ENCODE measurements at regions not wholly inside any gene's neighbourhood (a gene's known extent, or its start where the extent isn't known, plus 50 kb on each side); places are given as distances from the start of the nearest gene placed in this dataset.

DNA sequence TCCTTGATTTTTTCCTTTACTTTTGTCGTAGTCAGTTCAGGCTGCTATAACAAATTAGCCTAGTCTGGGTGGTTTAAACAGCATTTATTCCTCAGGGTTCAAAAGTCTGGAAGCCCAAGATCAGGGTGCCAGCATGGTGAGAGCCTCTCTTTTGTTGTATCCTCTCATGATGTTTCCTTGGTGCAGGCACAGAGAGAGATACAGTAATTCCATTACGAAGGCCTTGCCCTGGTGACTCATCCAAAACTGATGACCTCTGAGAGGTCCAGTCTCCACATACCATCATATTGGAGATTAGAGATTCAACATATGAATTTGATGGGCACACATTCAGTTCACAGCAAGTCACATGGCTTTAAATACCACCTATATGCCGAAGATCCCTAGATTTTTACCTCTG is 253.8 kb downstream of the CYRIA start:
- TF ChIP-seq FOXP2 (optimal IDR thresholded peaks at IDR 0.05; ENCODE audit: borderline replicate concordance, extremely low read depth, extremely low read length, insufficient read depth) (no peak), TAF1 (IDR thresholded peaks at IDR 0.05; ENCODE audit: borderline replicate concordance, insufficient read depth, low read length) (no peak), SIN3A (IDR thresholded peaks at IDR 0.05; ENCODE audit: borderline replicate concordance, insufficient read depth, low read length) (no peak), POLR2AphosphoS5 (IDR thresholded peaks at IDR 0.05; ENCODE audit: low read depth, low read length) (no peak)
- TF ChIP-seq, protein P1, sequence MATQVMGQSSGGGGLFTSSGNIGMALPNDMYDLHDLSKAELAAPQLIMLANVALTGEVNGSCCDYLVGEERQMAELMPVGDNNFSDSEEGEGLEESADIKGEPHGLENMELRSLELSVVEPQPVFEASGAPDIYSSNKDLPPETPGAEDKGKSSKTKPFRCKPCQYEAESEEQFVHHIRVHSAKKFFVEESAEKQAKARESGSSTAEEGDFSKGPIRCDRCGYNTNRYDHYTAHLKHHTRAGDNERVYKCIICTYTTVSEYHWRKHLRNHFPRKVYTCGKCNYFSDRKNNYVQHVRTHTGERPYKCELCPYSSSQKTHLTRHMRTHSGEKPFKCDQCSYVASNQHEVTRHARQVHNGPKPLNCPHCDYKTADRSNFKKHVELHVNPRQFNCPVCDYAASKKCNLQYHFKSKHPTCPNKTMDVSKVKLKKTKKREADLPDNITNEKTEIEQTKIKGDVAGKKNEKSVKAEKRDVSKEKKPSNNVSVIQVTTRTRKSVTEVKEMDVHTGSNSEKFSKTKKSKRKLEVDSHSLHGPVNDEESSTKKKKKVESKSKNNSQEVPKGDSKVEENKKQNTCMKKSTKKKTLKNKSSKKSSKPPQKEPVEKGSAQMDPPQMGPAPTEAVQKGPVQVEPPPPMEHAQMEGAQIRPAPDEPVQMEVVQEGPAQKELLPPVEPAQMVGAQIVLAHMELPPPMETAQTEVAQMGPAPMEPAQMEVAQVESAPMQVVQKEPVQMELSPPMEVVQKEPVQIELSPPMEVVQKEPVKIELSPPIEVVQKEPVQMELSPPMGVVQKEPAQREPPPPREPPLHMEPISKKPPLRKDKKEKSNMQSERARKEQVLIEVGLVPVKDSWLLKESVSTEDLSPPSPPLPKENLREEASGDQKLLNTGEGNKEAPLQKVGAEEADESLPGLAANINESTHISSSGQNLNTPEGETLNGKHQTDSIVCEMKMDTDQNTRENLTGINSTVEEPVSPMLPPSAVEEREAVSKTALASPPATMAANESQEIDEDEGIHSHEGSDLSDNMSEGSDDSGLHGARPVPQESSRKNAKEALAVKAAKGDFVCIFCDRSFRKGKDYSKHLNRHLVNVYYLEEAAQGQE (IDR thresholded peaks at IDR 0.05; ENCODE audit: insufficient read depth in 1 of 2, low read depth in 2 of 2, low read length in 2 of 2), result no peak
